Neural cell (in vitro differentiated cells): ENCODE measurements at regions not wholly inside any gene's neighbourhood (a gene's known extent, or its start where the extent isn't known, plus 50 kb on each side); places are given as distances from the start of the nearest gene placed in this dataset.

Experiments
- CTCF ChIP-seq: fragments of 450-650 bp; IDR thresholded peaks from 2 replicates; pipeline ENCODE4 v1.5.1; 2014; ENCODE audit warnings: antibody characterized with exemption, mild to moderate bottlenecking, moderate library complexity; ENCODE audit not compliant: poor library complexity, severe bottlenecking
- EP300 ChIP-seq: fragments of 450-650 bp; conservative IDR thresholded peaks from 2 replicates; pipeline ENCODE4 v1.6.1; 2014; ENCODE audit warnings: antibody characterized with exemption, mild to moderate bottlenecking, moderate library complexity; ENCODE audit not compliant: poor library complexity, severe bottlenecking
- EZH2 ChIP-seq: fragments of 200-600, 300-800 bp; shearing (Covaris generic), sonication (generic); IDR thresholded peaks from 2 replicates; pipeline ENCODE4 v1.6.1; 2014; ENCODE audit warnings: antibody characterized with exemption, low read length, borderline replicate concordance, mild to moderate bottlenecking; ENCODE audit not compliant: insufficient read depth, poor library complexity, severe bottlenecking
- TAF1 ChIP-seq: IDR thresholded peaks from 2 replicates; pipeline ENCODE4 v1.6.1; 2012; ENCODE audit warnings: low read depth

- TF ChIP-seq TAF1 (no peak), EP300 (no peak), EZH2 (no peak), CTCF (no peak)
Observed at GRCh38 chr18:44536619-44537018, 144.1 kb upstream of the SETBP1 start.
